Spleen (tissue), 7 donors: ENCODE measurements at regions not wholly inside any gene's neighbourhood (a gene's known extent, or its start where the extent isn't known, plus 50 kb on each side); places are given as distances from the start of the nearest gene placed in this dataset.

Source experiments
- CTCF ChIP-seq, 11 experiments: fragments of 200-600 bp in 7 of 11; fragments of 450-650 bp in 4 of 11; sonication (generic) in 4 of 11; IDR thresholded peaks in 8 of 11; conservative IDR thresholded peaks in 3 of 11; 1 replicate in 7 of 11; 2 replicates in 4 of 11; pipeline versions ENCODE4 v1.4.0 to v1.8.0; 2016 to 2021; ENCODE audit warnings: antibody characterized with exemption in 11 of 11, inconsistent platforms in 4 of 11, mild to moderate bottlenecking in 1 of 11
- POLR2A ChIP-seq, 3 donors: fragments of 450-650 bp; IDR thresholded peaks; one replicate each; pipeline ENCODE4 v1.5.1; 2017; ENCODE audit warnings: antibody characterized with exemption in 3 of 3, mild to moderate bottlenecking in 1 of 3
- POLR2AphosphoS5 ChIP-seq, 3 donors: sonication (generic); formaldehyde crosslinking; IDR thresholded peaks; one replicate each; pipeline ENCODE4 v1.5.1; 2017; ENCODE audit warnings: antibody characterized with exemption in 3 of 3
- donor health status: DM: no; HTN: no; CAD: no; lungs with moderate emphysema.
- donor health status: DM: no; HTN: no; CAD: no.
- donor health status: DM: no; HTN: no; CAD: no.

GRCh38 chr11:19327280-19327679 is 86.5 kb upstream of the E2F8 start:
- no peak for TF ChIP-seq CTCF (IDR thresholded peaks at IDR 0.05 in 8 of 11, conservative IDR thresholded peaks at IDR 0.05 in 3 of 11)
- TF ChIP-seq POLR2A (IDR thresholded peaks at IDR 0.05), result no peak
- no peak for TF ChIP-seq POLR2AphosphoS5 (IDR thresholded peaks at IDR 0.05)
